DMS79 treated with DMSO at 0.1 percent for 48 hours (cell line): ENCODE measurements at regions not wholly inside any gene's neighbourhood (a gene's known extent, or its start where the extent isn't known, plus 50 kb on each side); places are given as distances from the start of the nearest gene placed in this dataset.
"Not testable (repeated sequence)": the region's sequence is repeated elsewhere in the genome, so short reads cannot be mapped to it uniquely, and the experiment has no call there.

Source experiments
- DNase-seq: peaks from one replicate; lab custom pipeline; 2025; lab: John Stamatoyannopoulos, UW

- DNase-seq: no peak
Observed at GRCh38 chr2:223467196-223467595, 135.0 kb downstream of the SCG2 start.

- no peak for DNase-seq
Observed at GRCh38 chr2:223469270-223470046, 132.7 kb downstream of the SCG2 start.

GRCh38 chr2:223470602-223471001 lies 131.6 kb downstream of the SCG2 start:
- DNase-seq: no peak

- DNase-seq: no peak
Observed at GRCh38 chr2:223472771-223473170, 129.4 kb downstream of the SCG2 start.

GRCh38 chr2:223474893-223475292 lies 127.3 kb downstream of the SCG2 start:
- no peak for DNase-seq

- DNase-seq: no peak
Observed at GRCh38 chr2:223475901-223476300, 126.3 kb downstream of the SCG2 start.

GRCh38 chr2:223477318-223477717 lies 124.8 kb downstream of the SCG2 start:
- DNase-seq: no peak

- DNase-seq: no peak
Observed at GRCh38 chr2:223481486-223481885, 120.7 kb downstream of the SCG2 start.

- peak; percentile 54 for DNase-seq
Observed at GRCh38 chr2:223486751-223487150, 115.4 kb downstream of the SCG2 start.

GRCh38 chr2:223487214-223487846 lies 114.8 kb downstream of the SCG2 start:
- no peak for DNase-seq

GRCh38 chr2:223488814-223489213 lies 113.3 kb downstream of the SCG2 start:
- peak; percentile 2 for DNase-seq

GRCh38 chr2:223494496-223494895 lies 107.7 kb downstream of the SCG2 start:
- no peak for DNase-seq

- DNase-seq: no peak
Observed at GRCh38 chr2:223494942-223495341, 107.2 kb downstream of the SCG2 start.

GRCh38 chr2:223496853-223497252 lies 105.3 kb downstream of the SCG2 start:
- not testable (repeated sequence) for DNase-seq

- no peak for DNase-seq
Observed at GRCh38 chr2:223500709-223501108, 101.5 kb downstream of the SCG2 start.

GRCh38 chr2:223501641-223502040 lies 100.5 kb downstream of the SCG2 start:
- DNase-seq: peak; percentile 19

- no peak for DNase-seq
Observed at GRCh38 chr2:223503746-223504145, 98.4 kb downstream of the SCG2 start.

GRCh38 chr2:223508372-223508771 lies 93.8 kb downstream of the SCG2 start:
- DNase-seq: no peak

GRCh38 chr2:223510713-223511112 lies 91.4 kb downstream of the SCG2 start:
- no peak for DNase-seq

GRCh38 chr2:223511168-223511567 lies 91.0 kb downstream of the SCG2 start:
- DNase-seq: no peak

- no peak for DNase-seq
Observed at GRCh38 chr2:223513771-223514455, 88.2 kb downstream of the SCG2 start.

- DNase-seq: no peak
Observed at GRCh38 chr2:223519471-223519870, 82.7 kb downstream of the SCG2 start.

GRCh38 chr2:223522796-223523195 lies 79.4 kb downstream of the SCG2 start:
- DNase-seq: no peak
